ENCODE measurements at regions not wholly inside any gene's neighbourhood (a gene's known extent, or its start where the extent isn't known, plus 50 kb on each side); places are given as distances from the start of the nearest gene placed in this dataset.

DNA sequence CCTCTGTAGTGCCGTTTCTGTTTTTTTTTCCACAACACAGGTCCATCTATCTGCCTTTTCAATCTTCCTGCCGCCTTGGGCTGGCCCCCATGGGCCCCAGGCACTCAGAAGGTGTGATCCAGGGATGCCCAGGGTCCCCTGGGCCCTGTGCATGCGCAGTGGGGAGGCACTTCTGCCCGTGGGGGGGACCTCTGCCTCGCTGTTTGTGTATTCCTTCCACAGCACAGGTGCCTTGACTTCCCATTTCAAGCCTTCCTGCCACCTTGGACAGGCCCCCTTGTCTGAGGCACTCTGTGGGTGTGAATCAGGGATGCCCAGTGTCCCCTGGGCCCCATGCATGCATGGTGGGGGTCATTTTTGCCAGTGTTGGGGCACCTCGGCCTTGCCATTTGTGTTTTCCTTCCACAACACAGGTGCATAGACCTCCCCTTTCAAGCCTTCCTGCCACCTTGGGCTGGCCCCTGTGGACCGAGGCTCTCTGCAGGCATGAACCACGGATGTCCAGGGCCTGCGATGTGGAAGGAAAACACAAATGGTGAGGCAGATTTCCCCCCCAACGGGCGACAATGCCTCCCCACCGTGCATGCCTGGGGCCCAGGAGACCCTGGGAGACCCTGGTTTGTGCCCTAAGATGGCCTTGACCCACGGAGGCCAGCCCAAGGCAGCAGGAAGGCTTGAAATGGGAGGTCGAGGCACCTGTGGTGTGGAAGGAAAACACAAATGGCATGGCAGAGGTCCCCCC, 366.5 kb downstream of the ALG10 start:
- TF ChIP-seq CTCF (IDR thresholded peaks at IDR 0.05), result no peak
- no peak for TF ChIP-seq POLR2A (IDR thresholded peaks at IDR 0.05)
